Mammary epithelial cell (primary cell): ENCODE measurements at regions not wholly inside any gene's neighbourhood (a gene's known extent, or its start where the extent isn't known, plus 50 kb on each side); places are given as distances from the start of the nearest gene placed in this dataset.

Source experiments
- EZH2 ChIP-seq: IDR thresholded peaks from 2 replicates; pipeline ENCODE4 v1.6.1; 2012; ENCODE audit warnings: low read length, inconsistent platforms, borderline replicate concordance
- TF ChIP-seq, protein P1 (sequence below), 2 donors: IDR thresholded peaks in 1 of 2; conservative IDR thresholded peaks in 1 of 2; 2 replicates each; pipeline ENCODE4 v1.5.1; 2011 to 2012; ENCODE audit warnings: inconsistent platforms in 2 of 2, low read length in 2 of 2, mild to moderate bottlenecking in 2 of 2, control low read depth in 1 of 2, low read depth in 1 of 2; ENCODE audit not compliant: insufficient read depth in 1 of 2; ENCODE audit errors: extremely low read depth in 1 of 2

DNA sequence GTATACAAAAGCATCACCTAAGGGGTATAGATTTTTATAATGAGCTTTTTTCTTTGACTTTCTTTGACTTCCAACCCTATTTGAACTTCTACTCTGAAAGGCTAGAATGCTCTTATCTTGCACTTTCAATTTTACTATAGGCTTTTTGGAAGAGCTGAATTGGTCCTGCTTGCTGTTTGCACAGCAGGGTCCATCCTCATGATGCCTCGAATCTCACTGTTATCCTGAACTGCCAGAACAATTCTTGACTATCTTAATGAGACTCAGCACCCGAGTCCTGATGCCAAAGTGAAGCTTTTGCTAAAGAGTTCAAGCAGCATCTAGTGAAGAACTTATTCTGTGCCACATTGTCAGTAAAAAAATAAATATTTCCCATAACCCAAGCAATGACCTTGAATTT lies 488.3 kb upstream of the ANO5 start:
- TF ChIP-seq, protein P1, sequence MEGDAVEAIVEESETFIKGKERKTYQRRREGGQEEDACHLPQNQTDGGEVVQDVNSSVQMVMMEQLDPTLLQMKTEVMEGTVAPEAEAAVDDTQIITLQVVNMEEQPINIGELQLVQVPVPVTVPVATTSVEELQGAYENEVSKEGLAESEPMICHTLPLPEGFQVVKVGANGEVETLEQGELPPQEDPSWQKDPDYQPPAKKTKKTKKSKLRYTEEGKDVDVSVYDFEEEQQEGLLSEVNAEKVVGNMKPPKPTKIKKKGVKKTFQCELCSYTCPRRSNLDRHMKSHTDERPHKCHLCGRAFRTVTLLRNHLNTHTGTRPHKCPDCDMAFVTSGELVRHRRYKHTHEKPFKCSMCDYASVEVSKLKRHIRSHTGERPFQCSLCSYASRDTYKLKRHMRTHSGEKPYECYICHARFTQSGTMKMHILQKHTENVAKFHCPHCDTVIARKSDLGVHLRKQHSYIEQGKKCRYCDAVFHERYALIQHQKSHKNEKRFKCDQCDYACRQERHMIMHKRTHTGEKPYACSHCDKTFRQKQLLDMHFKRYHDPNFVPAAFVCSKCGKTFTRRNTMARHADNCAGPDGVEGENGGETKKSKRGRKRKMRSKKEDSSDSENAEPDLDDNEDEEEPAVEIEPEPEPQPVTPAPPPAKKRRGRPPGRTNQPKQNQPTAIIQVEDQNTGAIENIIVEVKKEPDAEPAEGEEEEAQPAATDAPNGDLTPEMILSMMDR (conservative IDR thresholded peaks at IDR 0.05 in 1 of 2, IDR thresholded peaks at IDR 0.05 in 1 of 2; ENCODE audit: extremely low read depth in 1 of 2, insufficient read depth in 1 of 2, low read depth in 1 of 2, low read length in 2 of 2): no peak
- no peak for TF ChIP-seq EZH2
